Stimulated activated CD8-positive, alpha-beta memory T cell treated with anti-CD3 and anti-CD28 coated beads, Interleukin-4, amount 100 ng/mL, for 24 hours (primary cell): ENCODE measurements at regions not wholly inside any gene's neighbourhood (a gene's known extent, or its start where the extent isn't known, plus 50 kb on each side); places are given as distances from the start of the nearest gene placed in this dataset.

ENCODE experiments used
- DNase-seq: peaks from one replicate; pipeline ENCODE4 v3.0.0-alpha.2; 2020; ENCODE audit warnings: low read depth

GRCh38 chr11:19519912-19520641 lies 192.6 kb upstream of the NAV2 start:
- DNase-seq: no peak

- no peak for DNase-seq
Measured at GRCh38 chr11:19519353-19519752, 193.3 kb upstream of the NAV2 start.

DNA sequence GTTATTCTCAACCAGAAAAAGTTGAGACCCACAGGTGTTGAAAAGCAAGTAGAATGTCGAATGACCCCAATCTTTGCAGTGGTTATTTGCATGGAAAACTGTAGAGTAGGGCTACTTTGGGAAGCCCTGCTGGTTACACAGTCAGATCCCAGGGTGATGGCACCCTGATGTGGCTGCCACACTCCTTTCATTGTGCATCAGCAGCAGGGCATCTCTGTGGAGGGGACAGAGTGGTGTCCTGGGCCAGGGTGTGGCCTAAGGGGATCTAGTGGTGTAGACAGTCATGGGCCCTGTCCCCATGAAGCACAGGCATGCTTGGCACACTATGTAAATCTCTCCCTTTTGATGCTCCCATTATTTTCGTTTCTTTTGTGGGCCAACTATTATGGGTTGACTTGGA lies 199.4 kb upstream of the NAV2 start:
- no peak for DNase-seq

GRCh38 chr11:19512618-19513017 lies 200.0 kb upstream of the NAV2 start:
- no peak for DNase-seq

GRCh38 chr11:19511413-19512183 lies 201.0 kb upstream of the NAV2 start:
- DNase-seq: no peak

GRCh38 chr11:19511066-19511412 lies 201.6 kb upstream of the NAV2 start:
- no peak for DNase-seq

- no peak for DNase-seq
Measured at GRCh38 chr11:19510468-19510867, 202.2 kb upstream of the NAV2 start.

- DNase-seq: no peak
Measured at GRCh38 chr11:19509215-19509614, 203.4 kb upstream of the NAV2 start.

DNA sequence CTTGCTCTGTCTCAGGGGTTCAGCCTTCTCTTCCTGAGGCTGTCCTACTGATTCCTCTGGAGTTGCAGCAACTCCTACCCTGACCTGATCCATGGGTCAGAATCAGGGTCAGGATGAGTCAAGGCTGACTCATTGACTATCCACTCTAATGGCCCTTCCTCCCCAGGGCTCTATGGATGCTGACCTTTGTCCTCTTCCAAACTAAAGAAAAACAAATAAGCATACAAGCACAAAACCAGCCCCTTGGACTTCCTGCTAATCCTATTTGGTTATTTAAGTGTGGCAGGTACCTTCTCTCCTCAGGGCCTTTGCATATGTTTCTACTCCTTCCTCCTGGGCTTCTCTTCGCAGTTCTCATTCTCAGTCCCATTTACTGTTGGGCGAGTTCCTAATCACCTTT lies 204.5 kb upstream of the NAV2 start:
- DNase-seq: no peak

- DNase-seq: no peak
Measured at GRCh38 chr11:19506816-19507486, 205.7 kb upstream of the NAV2 start.

GRCh38 chr11:19502691-19503253 lies 209.9 kb upstream of the NAV2 start:
- DNase-seq: no peak

- DNase-seq: no peak
Measured at GRCh38 chr11:19501631-19502030, 211.0 kb upstream of the NAV2 start.

GRCh38 chr11:19499999-19500398 lies 212.6 kb upstream of the NAV2 start:
- no peak for DNase-seq

DNA sequence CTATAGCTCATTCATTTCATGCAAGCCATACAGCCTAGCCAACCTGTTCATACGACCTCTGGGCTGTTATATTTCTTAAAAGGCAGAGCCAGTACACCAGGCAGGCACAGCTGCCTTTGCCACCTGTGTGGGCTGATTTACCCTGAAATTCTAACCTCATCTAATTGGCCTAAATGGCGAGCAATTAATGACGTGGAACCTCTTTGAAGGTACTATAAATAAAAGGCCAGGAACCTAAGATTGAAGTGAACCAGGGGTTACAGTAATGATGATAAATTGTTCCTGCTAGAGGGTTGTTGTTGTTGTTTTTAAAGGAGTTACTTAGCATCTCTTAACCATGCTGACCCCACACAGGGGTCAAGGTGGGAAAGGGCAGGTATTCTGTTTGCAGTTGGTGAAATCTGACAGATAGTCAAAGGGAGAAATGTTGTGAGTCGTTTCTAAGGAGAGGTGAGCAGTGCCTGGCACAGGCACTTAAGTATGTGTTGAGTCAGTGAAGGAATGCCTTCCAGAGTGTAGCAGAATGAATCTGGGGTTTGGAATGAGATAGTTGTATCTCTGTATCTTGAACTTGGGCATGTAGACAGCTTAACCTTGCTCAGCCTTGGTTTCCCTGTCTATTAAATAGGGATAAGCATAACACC lies 213.5 kb upstream of the NAV2 start:
- DNase-seq: no peak

DNA sequence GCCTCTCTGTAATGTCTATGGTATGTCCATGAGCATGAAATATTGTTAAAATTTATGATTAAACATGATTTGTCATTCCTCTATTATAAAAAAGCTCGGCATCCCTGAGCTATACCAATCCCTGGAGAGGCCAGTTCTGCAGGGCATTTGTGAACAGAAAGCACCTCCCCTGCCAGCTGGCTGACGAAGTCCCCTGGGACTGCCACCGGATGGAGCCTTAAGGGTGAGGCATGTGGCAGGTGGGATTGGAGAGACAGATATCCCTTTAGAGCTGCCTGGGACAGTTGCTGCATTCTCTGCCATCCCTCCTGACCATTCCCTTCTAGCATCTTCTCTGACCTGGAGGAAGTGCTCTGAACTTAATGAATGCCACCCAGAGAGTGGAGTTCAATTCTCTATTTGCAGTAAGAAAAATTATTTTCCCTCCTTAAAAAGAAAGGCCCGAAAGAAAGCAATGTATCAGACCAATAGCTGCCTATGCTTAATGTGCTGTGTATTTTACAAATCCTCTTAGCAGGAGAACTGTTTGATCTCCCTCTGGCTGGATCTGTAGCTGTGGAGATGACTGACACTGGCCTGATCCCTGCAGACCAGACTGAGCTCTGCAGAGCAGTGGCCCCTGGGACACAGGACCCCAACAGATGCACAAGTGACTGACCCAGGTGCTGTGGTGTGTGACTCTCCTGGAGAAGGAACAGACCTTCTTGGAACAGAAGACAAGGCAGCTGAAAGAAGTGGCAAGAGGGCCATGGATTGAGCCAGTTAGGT lies 219.0 kb upstream of the NAV2 start:
- DNase-seq: no peak

- DNase-seq: no peak
Measured at GRCh38 chr11:19482319-19483100, 230.1 kb upstream of the NAV2 start.

DNA sequence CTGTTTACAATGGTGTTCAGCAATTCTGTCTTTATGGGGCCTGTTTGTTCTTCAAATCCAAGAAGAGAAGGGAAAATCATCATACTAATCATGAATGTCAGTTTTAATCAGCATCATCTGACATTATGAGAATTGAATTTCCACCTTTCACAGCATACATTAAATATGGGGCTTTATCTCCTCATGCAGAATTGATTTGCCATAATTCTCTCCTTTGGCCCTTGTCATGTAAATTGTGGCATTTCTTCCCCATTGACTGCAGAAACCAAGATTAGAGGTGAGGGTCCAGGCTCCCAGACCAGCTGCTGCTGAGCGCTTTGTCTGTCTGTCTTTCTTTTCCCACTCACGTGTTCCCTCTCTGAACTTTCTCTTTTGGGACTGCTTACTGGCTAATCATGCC lies 232.1 kb upstream of the NAV2 start:
- DNase-seq: no peak

GRCh38 chr11:19478891-19479290 lies 233.7 kb upstream of the NAV2 start:
- DNase-seq: no peak

GRCh38 chr11:19474954-19475721 lies 234.4 kb upstream of the E2F8 start:
- DNase-seq: no peak

DNA sequence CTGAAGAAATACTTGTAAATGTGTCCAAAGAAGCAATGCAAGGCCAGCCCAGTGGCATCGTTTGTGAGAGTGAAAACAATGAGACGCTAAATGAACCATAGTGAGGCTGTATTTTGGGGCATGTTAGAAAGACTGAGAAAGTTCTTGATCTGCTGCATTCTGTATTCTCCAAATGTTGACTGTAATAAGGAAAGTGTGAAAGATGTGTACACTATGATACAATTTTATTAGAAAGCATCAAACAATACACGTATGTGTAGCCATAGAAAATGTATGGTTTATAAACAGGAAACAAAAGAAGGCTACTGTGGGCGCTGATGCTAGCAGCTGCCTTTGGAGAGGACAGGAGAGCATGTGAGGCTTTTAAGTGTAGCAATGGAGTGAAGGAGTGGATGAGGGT lies 233.5 kb upstream of the E2F8 start:
- no peak for DNase-seq
